HG03159 (cell line): ENCODE measurements at regions not wholly inside any gene's neighbourhood (a gene's known extent, or its start where the extent isn't known, plus 50 kb on each side); places are given as distances from the start of the nearest gene placed in this dataset.

Source experiments
- ATAC-seq: cut with Tn5 transposase; IDR thresholded peaks from one replicate; pipeline ENCODE4 v1.9.1; 2021; ENCODE audit warnings: mild to moderate bottlenecking, moderate library complexity; ENCODE audit not compliant: unreplicated experiment

GRCh38 chr4:96521046-96521536 lies 681.2 kb downstream of the PDHA2 start:
- no peak for ATAC-seq

GRCh38 chr4:96523611-96524010 lies 683.7 kb downstream of the PDHA2 start:
- no peak for ATAC-seq

- no peak for ATAC-seq
Measured at GRCh38 chr4:96524311-96524875, 684.5 kb downstream of the PDHA2 start.

- ATAC-seq: no peak
Measured at GRCh38 chr4:96525898-96526297, 686.0 kb downstream of the PDHA2 start.

GRCh38 chr4:96526625-96527024 lies 686.7 kb downstream of the PDHA2 start:
- ATAC-seq: no peak

- ATAC-seq: no peak
Measured at GRCh38 chr4:96531836-96532235, 691.9 kb downstream of the PDHA2 start.

GRCh38 chr4:96543346-96543745 lies 703.5 kb downstream of the PDHA2 start:
- no peak for ATAC-seq

- no peak for ATAC-seq
Measured at GRCh38 chr4:96558466-96558865, 718.6 kb downstream of the PDHA2 start.

- ATAC-seq: no peak
Measured at GRCh38 chr4:96566755-96567154, 726.9 kb downstream of the PDHA2 start.

GRCh38 chr4:96585304-96585703 lies 745.4 kb downstream of the PDHA2 start:
- ATAC-seq: no peak

- no peak for ATAC-seq
Measured at GRCh38 chr4:96593422-96593821, 753.5 kb downstream of the PDHA2 start.

GRCh38 chr4:96598465-96598864 lies 758.6 kb downstream of the PDHA2 start:
- ATAC-seq: no peak

GRCh38 chr4:96599752-96600151 lies 759.9 kb downstream of the PDHA2 start:
- no peak for ATAC-seq

- ATAC-seq: no peak
Measured at GRCh38 chr4:96602661-96603060, 762.8 kb downstream of the PDHA2 start.

- no peak for ATAC-seq
Measured at GRCh38 chr4:96603641-96604040, 763.7 kb downstream of the PDHA2 start.

GRCh38 chr4:96606451-96606850 lies 766.6 kb downstream of the PDHA2 start:
- no peak for ATAC-seq

GRCh38 chr4:96626023-96626422 lies 786.1 kb downstream of the PDHA2 start:
- no peak for ATAC-seq

GRCh38 chr4:96630839-96631238 lies 790.9 kb downstream of the PDHA2 start:
- ATAC-seq: no peak

GRCh38 chr4:96637971-96638412 lies 798.1 kb downstream of the PDHA2 start:
- ATAC-seq: no peak

- ATAC-seq: no peak
Measured at GRCh38 chr4:96639932-96640331, 800.0 kb downstream of the PDHA2 start.

- no peak for ATAC-seq
Measured at GRCh38 chr4:96642490-96642889, 802.6 kb downstream of the PDHA2 start.

- no peak for ATAC-seq
Measured at GRCh38 chr4:96646146-96646545, 806.3 kb downstream of the PDHA2 start.

GRCh38 chr4:96649536-96649935 lies 809.6 kb downstream of the PDHA2 start:
- no peak for ATAC-seq
